SK-N-SH (cell line): ENCODE measurements at regions not wholly inside any gene's neighbourhood (a gene's known extent, or its start where the extent isn't known, plus 50 kb on each side); places are given as distances from the start of the nearest gene placed in this dataset.

ENCODE experiments used
- CTCF ChIA-PET: fragments of 300-600, 350-600 bp; formaldehyde crosslinking; extraction: SDS; loops from one replicate; lab custom pipeline; 2021; lab: Yijun Ruan, JAX
- POLR2A ChIA-PET: fragments of 350-600 bp; sonication (Branson Sonifier 250); formaldehyde crosslinking; extraction: SDS; loops from one replicate; lab custom pipeline; 2020; ENCODE audit warnings: antibody characterized with exemption, inconsistent platforms; lab: Yijun Ruan, JAX
- DNase-seq: peaks from one replicate; pipeline ENCODE4 v3.0.0; 2012
- H2AFZ ChIP-seq: fragments of 200-600 bp; sonication (generic); 2 replicates; pipeline ENCODE4 v1.8.1; 2016; ENCODE audit warnings: antibody characterized with exemption, mild to moderate bottlenecking, low read depth
- H3F3A ChIP-seq: fragments of 200-600 bp; sonication (generic); replicated peaks from 2 replicates; pipeline ENCODE3; 2016; ENCODE audit warnings: antibody characterized with exemption, mild to moderate bottlenecking; ENCODE audit not compliant: insufficient read depth
- H3K27ac ChIP-seq, 2 experiments: fragments of 200-500 bp in 1 of 2; fragments of 200-600 bp in 1 of 2; sonication (Bioruptor generic) in 1 of 2; sonication (generic), shearing (Covaris generic) in 1 of 2; 2 replicates each; pipeline versions ENCODE4 v1.5.1 to v1.6.1; 2014 to 2016; ENCODE audit warnings: low read depth in 2 of 2, inconsistent platforms in 1 of 2, low read length in 1 of 2, mild to moderate bottlenecking in 1 of 2, mixed read lengths in 1 of 2
- H3K27me3 ChIP-seq: fragments of 200-600 bp; sonication (generic), shearing (Covaris generic); 2 replicates; pipeline ENCODE4 v1.6.1; 2016; ENCODE audit warnings: mixed run types; ENCODE audit not compliant: insufficient read depth
- H3K36me3 ChIP-seq, 2 experiments: fragments of 200-500 bp in 1 of 2; fragments of 200-600 bp in 1 of 2; sonication (Bioruptor generic) in 1 of 2; sonication (generic) in 1 of 2; replicated peaks in 1 of 2; 2 replicates each; pipeline versions ENCODE3 to v1.5.1; 2014 to 2016; ENCODE audit warnings: low read length in 1 of 2, mild to moderate bottlenecking in 1 of 2; ENCODE audit not compliant: insufficient read depth in 2 of 2, control insufficient read depth in 1 of 2
- H3K4me1 ChIP-seq, 2 experiments: fragments of 200-500 bp in 1 of 2; fragments of 200-600 bp in 1 of 2; sonication (Bioruptor generic) in 1 of 2; sonication (generic), shearing (Covaris generic) in 1 of 2; 2 replicates each; pipeline versions ENCODE4 v1.5.1 to v1.6.1; 2014 to 2016; ENCODE audit warnings: low read depth in 1 of 2, low read length in 1 of 2, mixed run types in 1 of 2; ENCODE audit not compliant: insufficient read depth in 2 of 2, control insufficient read depth in 1 of 2
- H3K4me2 ChIP-seq: fragments of 200-600 bp; sonication (generic), shearing (Covaris generic); 2 replicates; pipeline ENCODE4 v1.6.1; 2017; ENCODE audit warnings: mixed run types
- H3K4me3 ChIP-seq, 2 experiments: fragments of 200-500 bp in 1 of 2; fragments of 200-600 bp in 1 of 2; sonication (Bioruptor generic) in 1 of 2; sonication (generic), shearing (Covaris generic) in 1 of 2; 2 replicates each; pipeline versions ENCODE4 v1.5.1 to v1.8.1; 2014 to 2016; ENCODE audit warnings: low read depth in 2 of 2, inconsistent platforms in 1 of 2, low read length in 1 of 2, mild to moderate bottlenecking in 1 of 2, mixed read lengths in 1 of 2, moderate library complexity in 1 of 2
- H3K79me2 ChIP-seq: fragments of 200-600 bp; sonication (generic); 2 replicates; pipeline ENCODE4 v1.8.1; 2017; ENCODE audit warnings: mild to moderate bottlenecking; ENCODE audit not compliant: insufficient read depth
- H3K9ac ChIP-seq: fragments of 200-600 bp; sonication (generic); 2 replicates; pipeline ENCODE4 v1.6.1; 2017; ENCODE audit warnings: mixed run types
- H3K9me2 ChIP-seq: fragments of 200-600 bp; sonication (generic); 2 replicates; pipeline ENCODE4 v1.6.1; 2017; ENCODE audit warnings: mixed run types
- H3K9me3 ChIP-seq: fragments of 200-600 bp; sonication (generic); 2 replicates; pipeline ENCODE4 v1.6.1; 2017; ENCODE audit warnings: mixed run types, mild to moderate bottlenecking, moderate library complexity
- H4K20me1 ChIP-seq: fragments of 200-600 bp; sonication (generic); 2 replicates; pipeline ENCODE4 v1.6.1; 2017; ENCODE audit warnings: mild to moderate bottlenecking, mixed run types; ENCODE audit not compliant: insufficient read depth
- CHD2 ChIP-seq: fragments of 150-350 bp; IDR thresholded peaks from 2 replicates; pipeline ENCODE4 v1.6.1; 2018; ENCODE audit warnings: low read length; ENCODE audit not compliant: partially characterized antibody
- ELF1 ChIP-seq: IDR thresholded peaks from 2 replicates; pipeline ENCODE4 v1.4.0; 2012
- EZH2phosphoT487 ChIP-seq: fragments of 200-600 bp; sonication (generic); IDR thresholded peaks from 2 replicates; pipeline ENCODE4 v1.6.1; 2017; ENCODE audit warnings: low read depth, mixed run types, mild to moderate bottlenecking, antibody characterized with exemption, moderate library complexity, borderline replicate concordance
- FOSL2 ChIP-seq: IDR thresholded peaks from 2 replicates; pipeline ENCODE4 v1.4.0; 2012; ENCODE audit warnings: low read depth, mild to moderate bottlenecking, moderate library complexity, borderline replicate concordance
- FOXM1 ChIP-seq: IDR thresholded peaks from 2 replicates; pipeline ENCODE4 v1.4.0; 2012; ENCODE audit warnings: low read depth, mild to moderate bottlenecking
- MEF2A ChIP-seq: IDR thresholded peaks from 2 replicates; pipeline ENCODE4 v1.4.0; 2012; ENCODE audit warnings: low read depth, borderline replicate concordance
- MXI1 ChIP-seq: IDR thresholded peaks from 2 replicates; pipeline ENCODE4 v1.6.1; 2012; ENCODE audit warnings: mild to moderate bottlenecking, low read depth, low read length, improper control_type of control experiment
- NFIC ChIP-seq: IDR thresholded peaks from 2 replicates; pipeline ENCODE4 v1.4.0; 2012; ENCODE audit warnings: borderline replicate concordance
- PBX3 ChIP-seq: IDR thresholded peaks from 2 replicates; pipeline ENCODE4; 2012
- POLR2AphosphoS5 ChIP-seq: IDR thresholded peaks from 2 replicates; pipeline ENCODE4 v1.6.1; 2012; ENCODE audit warnings: low read depth, low read length
- SMC3 ChIP-seq: IDR thresholded peaks from 2 replicates; pipeline ENCODE4 v1.6.1; 2012; ENCODE audit warnings: low read depth, low read length, improper control_type of control experiment
- TAF1 ChIP-seq: IDR thresholded peaks from 2 replicates; pipeline ENCODE4 v1.6.1; 2012; ENCODE audit warnings: low read depth, mild to moderate bottlenecking, low read length, moderate library complexity, borderline replicate concordance
- TEAD4 ChIP-seq: IDR thresholded peaks from 2 replicates; pipeline ENCODE4 v1.4.0; 2012; ENCODE audit warnings: mild to moderate bottlenecking, borderline replicate concordance; ENCODE audit not compliant: insufficient read depth
- YY1 ChIP-seq: IDR thresholded peaks from 2 replicates; pipeline ENCODE4 v1.4.0; 2012; ENCODE audit warnings: low read depth, mild to moderate bottlenecking
- WGBS: methylation state at CpG from one replicate; pipeline ENCODE4 v1.1.6; 2017; ENCODE audit warnings: low lambda C conversion rate; 5-methylcytosine and 5-hydroxymethylcytosine counted together
- TF ChIP-seq, protein P1 (sequence below): fragments of 200-600 bp; sonication (generic); IDR thresholded peaks from 2 replicates; pipeline ENCODE4 v1.6.1; 2017; ENCODE audit warnings: antibody characterized with exemption, mild to moderate bottlenecking, moderate library complexity
- TF ChIP-seq, protein P2 (sequence below): IDR thresholded peaks from 2 replicates; pipeline ENCODE4 v1.4.0; 2012; ENCODE audit warnings: low read depth, borderline replicate concordance

GRCh38 chr13:50202485-50202884 is 187.2 kb downstream of the KCNRG start:
- Histone ChIP-seq H3K27me3 (no peaks in the 10 kb centered on the region), H3K9me2 (no peaks in the 10 kb centered on the region), H3K4me2 (no peak overlapping the region), H3K27ac (no peak overlapping the region), H3F3A (no peaks in the 10 kb centered on the region), H3K9me3 (no peaks in the 10 kb centered on the region), H3K36me3 (no peaks in the 10 kb centered on the region), H3K9ac (no peak overlapping the region), H4K20me1 (no peaks in the 10 kb centered on the region), H3K4me3 (no peak overlapping the region), H2AFZ (no peak overlapping the region), H3K79me2 (no peaks in the 10 kb centered on the region), H3K4me1 (peaks cover 0 to 19% of the 10 kb centered on the region in 2 experiments; a peak in 2 of 4 replicates)
- ChIA-PET POLR2A (no interaction called here), CTCF (no interaction called here)
- DNase-seq = no peak
- 88% methylated on average over 4 of the region's 4 CpGs for WGBS
- TF ChIP-seq FOSL2 = no peak
- no peak for TF ChIP-seq TAF1
- TF ChIP-seq TEAD4 = no peak
- no peak for TF ChIP-seq MEF2A
- no peak for TF ChIP-seq NFIC
- TF ChIP-seq POLR2AphosphoS5 = no peak
- TF ChIP-seq, protein P1, sequence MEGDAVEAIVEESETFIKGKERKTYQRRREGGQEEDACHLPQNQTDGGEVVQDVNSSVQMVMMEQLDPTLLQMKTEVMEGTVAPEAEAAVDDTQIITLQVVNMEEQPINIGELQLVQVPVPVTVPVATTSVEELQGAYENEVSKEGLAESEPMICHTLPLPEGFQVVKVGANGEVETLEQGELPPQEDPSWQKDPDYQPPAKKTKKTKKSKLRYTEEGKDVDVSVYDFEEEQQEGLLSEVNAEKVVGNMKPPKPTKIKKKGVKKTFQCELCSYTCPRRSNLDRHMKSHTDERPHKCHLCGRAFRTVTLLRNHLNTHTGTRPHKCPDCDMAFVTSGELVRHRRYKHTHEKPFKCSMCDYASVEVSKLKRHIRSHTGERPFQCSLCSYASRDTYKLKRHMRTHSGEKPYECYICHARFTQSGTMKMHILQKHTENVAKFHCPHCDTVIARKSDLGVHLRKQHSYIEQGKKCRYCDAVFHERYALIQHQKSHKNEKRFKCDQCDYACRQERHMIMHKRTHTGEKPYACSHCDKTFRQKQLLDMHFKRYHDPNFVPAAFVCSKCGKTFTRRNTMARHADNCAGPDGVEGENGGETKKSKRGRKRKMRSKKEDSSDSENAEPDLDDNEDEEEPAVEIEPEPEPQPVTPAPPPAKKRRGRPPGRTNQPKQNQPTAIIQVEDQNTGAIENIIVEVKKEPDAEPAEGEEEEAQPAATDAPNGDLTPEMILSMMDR = no peak
- TF ChIP-seq PBX3 = no peak
- TF ChIP-seq SMC3 = no peak
- no peak for TF ChIP-seq ELF1
- TF ChIP-seq YY1 = no peak
- no peak for TF ChIP-seq MXI1
- no peak for TF ChIP-seq CHD2
- TF ChIP-seq EZH2phosphoT487 = no peak
- no peak for TF ChIP-seq FOXM1
- TF ChIP-seq, protein P2, sequence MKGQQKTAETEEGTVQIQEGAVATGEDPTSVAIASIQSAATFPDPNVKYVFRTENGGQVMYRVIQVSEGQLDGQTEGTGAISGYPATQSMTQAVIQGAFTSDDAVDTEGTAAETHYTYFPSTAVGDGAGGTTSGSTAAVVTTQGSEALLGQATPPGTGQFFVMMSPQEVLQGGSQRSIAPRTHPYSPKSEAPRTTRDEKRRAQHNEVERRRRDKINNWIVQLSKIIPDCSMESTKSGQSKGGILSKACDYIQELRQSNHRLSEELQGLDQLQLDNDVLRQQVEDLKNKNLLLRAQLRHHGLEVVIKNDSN = no peak
